ENCODE measurements at regions not wholly inside any gene's neighbourhood (a gene's known extent, or its start where the extent isn't known, plus 50 kb on each side); places are given as distances from the start of the nearest gene placed in this dataset.

DNA sequence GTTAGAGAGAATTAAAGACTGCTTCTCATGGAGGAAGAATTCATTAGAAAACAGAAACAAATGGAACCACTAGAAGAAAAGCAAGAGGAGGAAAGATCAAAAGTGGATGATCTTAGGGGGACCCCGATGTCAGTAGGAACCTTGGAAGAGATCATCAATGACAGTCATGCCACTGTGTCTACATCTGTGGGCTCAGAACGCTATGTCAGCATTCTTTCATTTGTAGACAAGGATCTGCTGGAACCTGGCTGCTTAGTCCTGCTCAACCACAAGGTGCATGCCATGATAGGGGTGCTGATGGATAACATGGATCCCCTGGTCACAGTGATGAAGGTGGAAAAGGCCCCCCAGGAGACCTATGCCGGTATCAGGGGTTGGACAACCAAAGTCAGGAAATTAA lies 154.4 kb upstream of the CHRM2 start:
- H3K27me3 ChIP-seq (ENCODE audit: control insufficient read depth in 2 of 2, insufficient read depth in 2 of 2, low read length in 2 of 2), result no peaks in the 10 kb centered on the region
- H3K4me1 ChIP-seq (ENCODE audit: control insufficient read depth, extremely low read depth, insufficient read depth, low read length), result no peaks in the 10 kb centered on the region
- H3K4me3 ChIP-seq (replicated peaks in 1 of 3; ENCODE audit: insufficient read depth in 1 of 3, low read depth in 1 of 3, low read length in 3 of 3), result no peak overlapping the region
- dilution Hi-C loops (cut with MboI; ENCODE audit: extremely low pct_ligation_motif_present, low sequenced_read_pairs), result no loop called here
- no TSS peak for BruUV-seq (replicated peaks)
- ChIA-PET POLR2A (no interaction called here), CTCF (no interaction called here)
- DNase-seq (ENCODE audit: low read depth, low spot score) (no peak), FAIRE-seq (no peak)
- no peak overlapping the region for H3K27ac ChIP-seq (ENCODE audit: insufficient read depth, low read depth, low read length)
- no peak overlapping the region for H3K9ac ChIP-seq (replicated peaks; ENCODE audit: extremely low read depth, insufficient read depth, low read length)
- TF ChIP-seq FOS (IDR thresholded peaks at IDR 0.05; ENCODE audit: borderline replicate concordance, insufficient read depth, low read length), result no peak
- TF ChIP-seq GATA2 (IDR thresholded peaks at IDR 0.05; ENCODE audit: insufficient read depth, insufficient read length, low read depth, low read length), result no peak
- no peak for TF ChIP-seq JUN (IDR thresholded peaks at IDR 0.05; ENCODE audit: borderline replicate concordance, insufficient read depth, insufficient read length, low read depth)
- no peak for TF ChIP-seq EZH2 (IDR thresholded peaks at IDR 0.05; ENCODE audit: borderline replicate concordance, low read depth, low read length, severe bottlenecking)
- TF ChIP-seq, protein P1, sequence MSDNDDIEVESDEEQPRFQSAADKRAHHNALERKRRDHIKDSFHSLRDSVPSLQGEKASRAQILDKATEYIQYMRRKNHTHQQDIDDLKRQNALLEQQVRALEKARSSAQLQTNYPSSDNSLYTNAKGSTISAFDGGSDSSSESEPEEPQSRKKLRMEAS (IDR thresholded peaks at IDR 0.05; ENCODE audit: insufficient read depth, insufficient read length), result no peak
- TF ChIP-seq, protein P2, sequence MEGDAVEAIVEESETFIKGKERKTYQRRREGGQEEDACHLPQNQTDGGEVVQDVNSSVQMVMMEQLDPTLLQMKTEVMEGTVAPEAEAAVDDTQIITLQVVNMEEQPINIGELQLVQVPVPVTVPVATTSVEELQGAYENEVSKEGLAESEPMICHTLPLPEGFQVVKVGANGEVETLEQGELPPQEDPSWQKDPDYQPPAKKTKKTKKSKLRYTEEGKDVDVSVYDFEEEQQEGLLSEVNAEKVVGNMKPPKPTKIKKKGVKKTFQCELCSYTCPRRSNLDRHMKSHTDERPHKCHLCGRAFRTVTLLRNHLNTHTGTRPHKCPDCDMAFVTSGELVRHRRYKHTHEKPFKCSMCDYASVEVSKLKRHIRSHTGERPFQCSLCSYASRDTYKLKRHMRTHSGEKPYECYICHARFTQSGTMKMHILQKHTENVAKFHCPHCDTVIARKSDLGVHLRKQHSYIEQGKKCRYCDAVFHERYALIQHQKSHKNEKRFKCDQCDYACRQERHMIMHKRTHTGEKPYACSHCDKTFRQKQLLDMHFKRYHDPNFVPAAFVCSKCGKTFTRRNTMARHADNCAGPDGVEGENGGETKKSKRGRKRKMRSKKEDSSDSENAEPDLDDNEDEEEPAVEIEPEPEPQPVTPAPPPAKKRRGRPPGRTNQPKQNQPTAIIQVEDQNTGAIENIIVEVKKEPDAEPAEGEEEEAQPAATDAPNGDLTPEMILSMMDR (IDR thresholded peaks at IDR 0.05; ENCODE audit: extremely low read depth in 1 of 2, insufficient read depth in 1 of 2, low read depth in 1 of 2, low read length in 2 of 2), result no peak
- TF ChIP-seq POLR2AphosphoS5 (IDR thresholded peaks at IDR 0.05; ENCODE audit: insufficient read depth, low read depth, low read length), result no peak
- no peak for TF ChIP-seq POLR2A (IDR thresholded peaks at IDR 0.05; ENCODE audit: low read depth, low read length)
- TF ChIP-seq MYC (IDR thresholded peaks at IDR 0.05; ENCODE audit: low read depth, low read length), result no peak
- H3K9me3 ChIP-seq (replicated peaks; ENCODE audit: control insufficient read depth, insufficient read depth, low read length), result no peaks in the 10 kb centered on the region
- H3K79me2 ChIP-seq (ENCODE audit: control insufficient read depth, insufficient read depth, low read length), result no peaks in the 10 kb centered on the region
- H3K36me3 ChIP-seq (ENCODE audit: control insufficient read depth in 2 of 2, extremely low read depth in 1 of 2, insufficient read depth in 2 of 2, low read length in 2 of 2), result no peaks in the 10 kb centered on the region
- intact Hi-C loops (cut with micrococcal nuclease), result no loop called here
- H3K9me1 ChIP-seq (replicated peaks; ENCODE audit: control insufficient read depth, extremely low read depth, insufficient read depth, low read length), result no peaks in the 10 kb centered on the region
- H2AFZ ChIP-seq (ENCODE audit: low read depth, low read length), result no peak overlapping the region
- H4K20me1 ChIP-seq (replicated peaks; ENCODE audit: control insufficient read depth, extremely low read depth, insufficient read depth, low read length), result no peaks in the 10 kb centered on the region
- H3K4me2 ChIP-seq (ENCODE audit: insufficient read depth, low read length), result no peak overlapping the region

All from endothelial cell of umbilical vein (primary cell).